NOMO-1 treated with dmso at 0.1 percent for 144 hours (cell line): ENCODE measurements at regions not wholly inside any gene's neighbourhood (a gene's known extent, or its start where the extent isn't known, plus 50 kb on each side); places are given as distances from the start of the nearest gene placed in this dataset.
"Not testable (repeated sequence)": the region's sequence is repeated elsewhere in the genome, so short reads cannot be mapped to it uniquely, and the experiment has no call there.

Source experiments
- DNase-seq: peaks from one replicate; lab custom pipeline; 2025; ENCODE audit not compliant: unreplicated experiment; lab: John Stamatoyannopoulos, UW

GRCh38 chr12:11535127-11535526 is 114.3 kb upstream of the ETV6 start:
- no peak for DNase-seq

GRCh38 chr12:11539156-11539555 is 110.3 kb upstream of the ETV6 start:
- no peak for DNase-seq

DNA sequence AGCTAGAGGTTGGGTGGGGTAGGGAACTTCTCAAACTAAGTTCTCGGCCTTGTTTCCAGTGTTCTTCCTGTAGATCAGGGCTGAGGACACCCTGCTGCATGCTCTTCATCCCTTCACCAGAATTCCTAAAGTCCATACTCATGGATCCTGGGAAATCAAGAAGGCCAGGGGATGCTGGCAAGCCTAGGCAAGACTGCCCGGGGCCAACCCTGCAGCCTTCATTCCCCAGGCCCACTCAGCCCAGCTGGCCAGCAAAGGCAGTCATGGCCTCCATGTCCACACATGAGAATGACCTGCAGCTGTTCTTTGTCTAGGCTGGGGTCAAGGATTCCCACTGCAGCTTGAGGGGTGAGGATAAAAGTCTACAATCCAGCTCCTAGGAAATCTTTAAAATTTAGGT is 109.3 kb upstream of the ETV6 start:
- no peak for DNase-seq

DNA sequence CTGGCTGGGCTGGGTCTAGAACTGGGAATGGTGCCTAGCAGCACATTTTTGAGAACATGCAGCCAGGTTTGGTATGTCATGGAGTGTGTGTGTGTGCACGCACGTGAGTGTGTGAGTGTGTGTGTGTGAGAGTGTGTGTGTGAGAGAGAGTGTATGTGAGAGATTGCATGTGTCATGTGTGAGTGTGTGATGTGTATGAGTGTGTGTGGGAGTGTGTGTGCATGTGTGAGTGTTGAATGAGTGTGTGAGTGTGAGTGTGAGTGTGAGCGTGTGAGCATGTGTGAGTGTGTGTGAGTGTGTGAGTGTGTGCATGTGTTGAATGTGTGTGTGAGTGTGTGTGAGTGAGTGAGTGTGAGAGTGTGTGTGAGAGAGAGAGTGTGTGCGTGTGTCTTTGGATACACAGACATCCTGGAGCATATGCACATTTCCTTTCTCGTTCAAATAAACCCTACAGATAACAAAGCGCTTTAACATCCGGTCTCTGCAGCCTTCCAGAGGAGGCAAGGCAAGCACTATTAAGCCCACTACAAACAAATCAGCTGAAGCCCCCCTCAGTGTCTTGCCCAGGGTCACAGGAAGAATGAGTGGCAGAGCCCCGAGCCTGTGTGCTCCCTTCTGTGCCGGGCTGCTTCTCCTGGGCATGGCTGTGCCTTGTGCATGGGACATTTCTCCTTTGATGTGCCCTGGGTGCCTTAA is 108.7 kb upstream of the ETV6 start:
- no peak for DNase-seq

GRCh38 chr12:11542599-11542998 is 106.9 kb upstream of the ETV6 start:
- DNase-seq, result no peak

DNA sequence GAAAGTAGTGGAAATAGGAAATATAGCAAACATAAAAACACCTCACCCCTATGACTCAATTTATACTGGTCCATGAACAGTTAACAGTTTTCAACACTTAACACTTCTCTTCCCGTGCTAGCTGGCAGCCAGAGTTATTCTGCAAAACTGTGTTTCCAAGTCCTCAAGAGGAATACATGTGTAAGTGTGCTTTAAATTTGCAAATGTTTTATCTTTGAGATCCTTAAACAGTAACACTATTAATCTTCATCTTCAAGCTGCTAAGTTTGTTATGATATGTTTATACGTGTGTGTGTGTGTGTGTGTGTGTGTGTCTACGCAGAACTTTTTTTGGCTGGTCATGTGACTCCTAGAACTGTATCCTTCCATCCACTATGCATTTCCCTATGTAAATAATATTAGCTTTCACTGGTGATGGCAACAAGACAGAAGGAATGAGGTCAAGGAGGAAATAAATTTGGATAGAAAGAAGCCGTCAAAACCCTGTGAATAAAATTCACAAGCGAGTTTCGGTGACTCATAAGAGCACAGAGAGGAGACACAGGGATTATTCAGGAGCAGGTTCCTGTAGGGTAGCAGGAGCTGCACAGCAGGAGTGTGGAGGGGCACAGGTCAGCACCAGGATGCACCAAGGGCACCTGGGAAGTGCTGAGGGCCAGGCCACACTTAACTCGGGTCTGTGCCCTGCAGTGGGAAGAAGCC is 105.9 kb upstream of the ETV6 start:
- no peak for DNase-seq

DNA sequence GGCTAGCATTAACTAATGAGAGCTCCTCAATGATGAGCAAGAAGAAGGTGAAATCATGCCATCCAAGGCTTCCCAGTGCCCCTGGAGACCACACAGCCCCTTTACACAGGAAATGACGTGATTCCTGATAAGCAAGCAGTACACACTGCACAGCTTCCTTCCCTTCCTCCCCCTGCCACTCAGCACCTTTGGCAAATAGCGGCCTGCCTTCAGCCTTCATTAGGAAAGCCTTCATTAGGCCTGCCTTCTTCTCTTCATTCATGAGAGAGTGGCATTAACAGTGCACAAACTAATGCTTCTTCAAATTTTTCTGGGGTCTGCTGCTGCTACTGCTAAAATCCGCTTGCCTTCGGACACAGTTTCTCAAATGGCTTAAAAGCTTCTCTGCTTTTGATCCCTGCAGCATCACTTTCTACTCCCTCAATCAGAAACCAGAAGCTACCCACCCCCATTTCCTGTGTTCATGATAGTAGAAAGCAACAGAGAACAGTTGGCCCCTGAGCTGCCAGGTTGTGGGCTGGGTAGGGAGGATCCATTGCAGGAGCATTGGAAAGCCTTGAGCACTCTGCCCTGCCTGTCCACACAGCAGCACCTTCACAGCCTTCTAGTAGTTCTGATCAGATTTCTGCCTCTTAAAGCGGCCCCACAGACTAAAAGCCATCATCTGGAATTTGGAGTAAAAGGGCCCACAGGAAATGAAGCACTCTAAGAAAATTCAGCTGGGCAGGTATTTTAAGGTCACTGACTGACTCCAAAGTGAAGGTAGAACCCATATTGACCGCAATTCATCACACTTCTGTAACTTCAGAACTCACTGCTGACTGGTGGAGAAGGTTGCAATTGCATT is 103.8 kb upstream of the ETV6 start:
- DNase-seq, result no peak

DNA sequence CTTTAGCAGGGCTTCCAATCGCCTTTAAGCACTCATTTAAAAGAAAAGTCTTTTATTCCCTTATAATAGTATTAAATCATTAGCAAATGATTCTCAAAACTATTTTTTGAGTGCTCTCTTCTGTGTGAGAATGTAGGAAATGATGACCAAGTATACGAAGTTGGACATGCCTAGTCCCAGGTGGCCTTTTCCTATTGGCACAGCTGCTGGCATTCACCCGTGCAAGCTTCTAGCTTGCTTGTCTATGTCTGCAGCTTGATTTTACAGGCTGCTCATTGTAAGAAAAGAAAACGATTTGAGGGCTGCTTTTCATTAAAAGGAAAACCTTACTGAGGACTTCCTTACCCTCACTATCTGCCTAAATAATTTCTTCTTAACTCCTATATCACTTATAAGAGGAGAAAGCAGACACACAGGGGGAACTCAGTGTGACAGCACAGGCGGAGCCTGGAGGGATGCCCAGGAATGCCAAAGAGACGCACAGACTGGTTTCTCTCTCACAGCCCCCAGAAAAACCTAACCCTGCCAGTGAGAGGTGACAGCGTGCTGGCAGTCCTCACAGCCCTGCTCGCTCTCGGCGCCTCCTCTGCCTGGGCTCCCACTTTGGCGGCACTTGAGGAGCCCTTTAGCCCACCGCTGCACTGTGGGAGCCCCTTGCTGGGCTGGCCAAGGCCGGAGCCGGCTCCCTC is 102.7 kb upstream of the ETV6 start:
- not testable (repeated sequence) for DNase-seq

DNA sequence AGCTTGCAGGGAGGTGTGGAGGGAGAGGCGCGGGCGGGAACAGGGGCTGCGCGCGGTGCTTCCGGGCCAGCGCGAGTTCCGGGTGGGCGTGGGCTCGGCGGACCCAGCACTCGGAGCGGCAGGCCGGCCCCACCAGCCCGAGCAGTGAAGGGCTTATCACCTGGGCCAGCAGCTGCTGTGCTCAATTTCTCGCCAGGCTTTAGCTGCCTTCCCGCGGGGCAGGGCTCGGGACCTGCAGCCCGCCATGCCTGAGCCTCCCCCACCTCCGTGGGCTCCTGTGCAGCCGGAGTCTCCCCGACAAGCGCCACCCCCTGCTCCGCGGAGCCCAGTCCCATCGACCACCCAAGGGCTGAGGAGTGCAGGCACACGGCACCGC is 102.2 kb upstream of the ETV6 start:
- not testable (repeated sequence) for DNase-seq

DNA sequence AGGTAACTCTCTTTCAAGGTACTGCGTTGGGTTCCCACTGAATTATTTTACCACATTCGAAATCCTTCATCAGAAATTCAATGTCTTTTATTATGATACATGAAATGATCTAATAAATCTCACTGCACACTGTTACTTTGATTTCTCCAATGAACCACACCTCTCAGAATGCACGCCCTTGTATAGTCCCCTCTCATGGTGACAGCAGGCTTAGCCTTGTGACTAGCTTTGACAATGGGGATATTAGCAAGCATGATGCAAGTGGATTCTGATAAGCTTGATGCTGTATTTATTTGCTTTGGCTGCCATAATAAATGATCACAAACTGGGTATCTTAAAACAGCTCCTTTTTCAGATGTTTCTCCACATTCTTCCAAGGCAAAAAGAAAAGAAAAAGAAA is 100.4 kb upstream of the ETV6 start:
- no peak for DNase-seq

GRCh38 chr12:11553871-11554533 is 95.5 kb upstream of the ETV6 start:
- DNase-seq, result peak; percentile 30

GRCh38 chr12:11555195-11555594 is 94.3 kb upstream of the ETV6 start:
- no peak for DNase-seq

GRCh38 chr12:11555743-11556625 is 93.5 kb upstream of the ETV6 start:
- no peak for DNase-seq

- DNase-seq, result no peak
Measured at GRCh38 chr12:11556682-11557081, 92.8 kb upstream of the ETV6 start.

DNA sequence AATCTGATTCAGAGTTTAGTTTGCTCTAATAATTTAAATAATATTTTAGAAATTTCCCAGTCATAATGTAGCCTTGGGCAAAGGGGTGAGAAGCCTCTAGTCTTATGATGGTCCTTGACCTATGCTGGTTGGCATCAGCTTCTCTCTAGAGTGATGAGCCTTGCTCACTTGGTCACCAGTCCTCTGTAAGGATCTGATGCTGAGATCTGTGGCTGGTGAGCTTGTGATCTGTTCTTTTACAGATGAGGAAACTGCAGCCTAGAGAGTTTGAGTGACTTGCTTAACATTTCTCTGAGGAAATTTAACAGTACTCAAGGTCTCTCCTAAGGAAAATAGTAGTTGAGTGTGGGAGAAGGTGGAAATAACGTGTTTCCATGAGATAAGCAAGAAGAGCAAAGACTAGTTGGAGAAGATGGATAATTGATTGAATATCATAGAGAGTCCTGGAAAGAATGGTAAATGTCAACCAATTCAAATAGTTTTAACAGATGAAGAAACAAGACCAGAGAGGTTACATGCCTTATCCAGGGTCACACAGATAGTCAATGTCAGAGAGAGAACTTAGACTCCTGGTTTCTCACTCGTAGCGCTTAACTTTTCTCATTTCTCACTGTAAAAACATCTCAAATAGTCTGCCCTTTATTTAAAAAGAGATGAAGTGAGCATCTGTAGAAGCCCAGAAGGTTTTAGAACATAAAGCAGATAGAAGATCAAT is 89.7 kb upstream of the ETV6 start:
- DNase-seq, result no peak

GRCh38 chr12:11561411-11561810 is 88.1 kb upstream of the ETV6 start:
- DNase-seq, result no peak

DNA sequence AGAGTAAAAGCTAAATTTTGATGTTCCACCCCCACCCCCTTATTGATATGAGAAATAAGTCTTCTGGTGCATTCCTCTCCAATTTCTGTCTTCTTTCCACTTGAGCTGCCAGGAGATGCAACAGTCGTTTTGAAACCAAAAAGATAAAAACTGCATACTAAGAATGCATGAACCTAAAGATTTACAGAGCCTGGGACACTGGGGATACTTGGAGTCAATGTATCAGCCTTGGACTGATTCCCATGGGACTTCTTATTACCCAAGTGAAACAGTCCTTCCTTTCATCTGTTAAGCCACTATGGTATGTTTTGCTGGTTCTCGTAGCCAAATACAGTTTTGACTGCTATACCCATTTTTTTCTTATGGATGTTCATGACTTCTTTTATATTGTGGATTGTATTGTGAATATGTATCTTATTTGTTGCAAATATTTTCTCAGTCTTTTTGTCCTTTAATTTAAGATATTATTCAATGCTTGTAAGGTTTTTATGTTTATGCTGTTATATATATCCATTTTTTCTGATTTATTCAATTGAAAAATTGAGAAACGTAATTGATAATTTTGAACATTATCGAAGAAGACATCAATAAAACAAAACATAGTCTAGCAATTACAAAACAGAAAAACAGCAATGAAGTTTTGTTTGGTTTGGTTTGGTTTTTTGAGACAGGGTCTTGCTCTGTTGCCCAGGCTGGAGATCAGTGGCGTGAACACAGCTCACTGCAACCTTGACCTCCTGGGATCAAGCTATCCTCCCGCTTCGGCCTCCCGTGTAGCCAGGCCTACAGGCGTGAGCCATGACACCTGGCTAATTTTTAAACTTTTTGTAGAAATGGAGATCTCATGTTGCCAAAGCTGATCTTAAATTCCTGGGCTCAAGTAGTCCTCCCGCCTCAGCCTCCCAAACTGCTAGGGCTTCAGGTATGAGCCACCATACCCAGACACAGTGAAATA is 85.4 kb upstream of the ETV6 start:
- no peak for DNase-seq

- DNase-seq, result no peak
Measured at GRCh38 chr12:11564984-11565651, 84.4 kb upstream of the ETV6 start.
